HEK293T (cell line): ENCODE measurements at regions not wholly inside any gene's neighbourhood (a gene's known extent, or its start where the extent isn't known, plus 50 kb on each side); places are given as distances from the start of the nearest gene placed in this dataset.

Source experiments
- ARNT ChIP-seq: fragments of 450-650 bp; IDR thresholded peaks from 2 replicates; pipeline ENCODE4 v1.6.1; 2017; ENCODE audit warnings: mild to moderate bottlenecking
- ELF4 ChIP-seq: fragments of 450-650 bp; IDR thresholded peaks from 2 replicates; pipeline ENCODE4 v1.6.1; 2017; ENCODE audit warnings: antibody characterized with exemption
- FOXK2 ChIP-seq: fragments of 450-650 bp; IDR thresholded peaks from 2 replicates; pipeline ENCODE4 v1.6.1; 2016; ENCODE audit warnings: mild to moderate bottlenecking
- FOXM1 ChIP-seq: fragments of 450-650 bp; IDR thresholded peaks from 2 replicates; pipeline ENCODE4 v1.6.1; 2017; ENCODE audit warnings: mild to moderate bottlenecking, borderline replicate concordance
- LEF1 ChIP-seq: fragments of 450-650 bp; IDR thresholded peaks from 2 replicates; pipeline ENCODE4 v1.6.1; 2017; ENCODE audit warnings: mild to moderate bottlenecking, borderline replicate concordance
- PKNOX1 ChIP-seq: fragments of 450-650 bp; IDR thresholded peaks from 2 replicates; pipeline ENCODE4 v1.6.1; 2016
- ZNF384 ChIP-seq: fragments of 450-650 bp; IDR thresholded peaks from 2 replicates; pipeline ENCODE4 v1.6.1; 2016

GRCh38 chr2:105600949-105601794 is 143.5 kb upstream of the NCK2 start:
- TF ChIP-seq ZNF384, result no peak
- no peak for TF ChIP-seq ELF4
- TF ChIP-seq ARNT, result no peak
- no peak for TF ChIP-seq LEF1
- TF ChIP-seq FOXM1, result no peak
- no peak for TF ChIP-seq FOXK2
- no peak for TF ChIP-seq PKNOX1
